Stomach (tissue), 4 donors: ENCODE measurements at regions not wholly inside any gene's neighbourhood (a gene's known extent, or its start where the extent isn't known, plus 50 kb on each side); places are given as distances from the start of the nearest gene placed in this dataset.

Experiments used
- CTCF ChIP-seq, 7 experiments: fragments of 450-650 bp in 4 of 7; fragments of 200-600 bp in 3 of 7; sonication (generic) in 3 of 7; IDR thresholded peaks; one replicate each; pipeline ENCODE4 v1.5.1; 2016 to 2019; ENCODE audit warnings: antibody characterized with exemption in 7 of 7, control low read depth in 2 of 7, mild to moderate bottlenecking in 1 of 7
- EP300 ChIP-seq: sonication (generic); formaldehyde crosslinking; IDR thresholded peaks from one replicate; pipeline ENCODE4 v1.6.1; 2017; ENCODE audit warnings: antibody characterized with exemption
- POLR2AphosphoS5 ChIP-seq, 3 donors: sonication (generic); formaldehyde crosslinking; IDR thresholded peaks; one replicate each; pipeline ENCODE4 v1.6.1; 2016; ENCODE audit warnings: antibody characterized with exemption in 3 of 3

- TF ChIP-seq POLR2AphosphoS5 (IDR thresholded peaks at IDR 0.05) (peak in 2 of 3 donors; percentile 64 to 67), CTCF (IDR thresholded peaks at IDR 0.05) (no peak), EP300 (no peak)
Measured at GRCh38 chr3:177810162-177810623, 612.9 kb upstream of the TBL1XR1 start.
